Body of pancreas (tissue), 4 donors: ENCODE measurements at regions not wholly inside any gene's neighbourhood (a gene's known extent, or its start where the extent isn't known, plus 50 kb on each side); places are given as distances from the start of the nearest gene placed in this dataset.

ENCODE experiments used
- POLR2A ChIP-seq, 3 donors: fragments of 450-650 bp; IDR thresholded peaks; one replicate each; pipeline ENCODE4 v1.6.1; 2016; ENCODE audit warnings: antibody characterized with exemption in 3 of 3, mild to moderate bottlenecking in 2 of 3
- TF ChIP-seq, protein P1 (sequence below), 7 experiments: fragments of 450-650 bp in 4 of 7; fragments of 200-600 bp in 3 of 7; sonication (generic) in 3 of 7; IDR thresholded peaks; one replicate each; pipeline ENCODE4 v1.5.1; 2016 to 2019; ENCODE audit warnings: antibody characterized with exemption in 7 of 7

DNA sequence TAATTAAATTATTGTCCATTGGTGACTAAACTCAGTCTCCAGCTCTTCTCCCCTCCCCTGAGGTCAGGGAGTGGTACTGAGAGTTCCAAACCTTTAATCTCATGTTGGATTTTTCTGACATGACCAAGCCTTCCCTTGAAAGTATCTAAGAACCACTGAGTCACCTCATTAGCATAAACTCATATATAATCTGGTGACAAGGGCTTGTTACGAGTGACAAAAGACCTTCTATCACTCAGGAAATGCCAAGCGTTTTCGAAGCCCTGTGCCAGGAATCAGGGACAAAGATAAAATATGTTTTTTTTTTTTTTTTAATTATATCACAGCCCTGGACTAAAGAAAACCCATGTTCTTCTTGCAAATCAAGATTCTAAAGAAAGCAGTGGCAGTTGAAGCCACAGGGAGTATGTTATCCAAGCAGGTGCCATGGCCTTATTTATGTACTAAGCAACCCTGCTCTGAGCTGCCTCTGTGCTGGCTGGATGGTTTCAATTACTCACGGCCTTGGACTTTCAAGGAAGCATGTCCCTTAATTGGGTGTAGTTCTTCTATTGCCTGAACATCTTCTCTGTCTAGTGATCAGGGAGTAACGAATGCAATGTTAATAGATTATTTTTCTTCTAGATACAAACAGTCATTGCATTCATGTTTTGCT is 169.0 kb upstream of the PRKCQ start:
- TF ChIP-seq, protein P1, sequence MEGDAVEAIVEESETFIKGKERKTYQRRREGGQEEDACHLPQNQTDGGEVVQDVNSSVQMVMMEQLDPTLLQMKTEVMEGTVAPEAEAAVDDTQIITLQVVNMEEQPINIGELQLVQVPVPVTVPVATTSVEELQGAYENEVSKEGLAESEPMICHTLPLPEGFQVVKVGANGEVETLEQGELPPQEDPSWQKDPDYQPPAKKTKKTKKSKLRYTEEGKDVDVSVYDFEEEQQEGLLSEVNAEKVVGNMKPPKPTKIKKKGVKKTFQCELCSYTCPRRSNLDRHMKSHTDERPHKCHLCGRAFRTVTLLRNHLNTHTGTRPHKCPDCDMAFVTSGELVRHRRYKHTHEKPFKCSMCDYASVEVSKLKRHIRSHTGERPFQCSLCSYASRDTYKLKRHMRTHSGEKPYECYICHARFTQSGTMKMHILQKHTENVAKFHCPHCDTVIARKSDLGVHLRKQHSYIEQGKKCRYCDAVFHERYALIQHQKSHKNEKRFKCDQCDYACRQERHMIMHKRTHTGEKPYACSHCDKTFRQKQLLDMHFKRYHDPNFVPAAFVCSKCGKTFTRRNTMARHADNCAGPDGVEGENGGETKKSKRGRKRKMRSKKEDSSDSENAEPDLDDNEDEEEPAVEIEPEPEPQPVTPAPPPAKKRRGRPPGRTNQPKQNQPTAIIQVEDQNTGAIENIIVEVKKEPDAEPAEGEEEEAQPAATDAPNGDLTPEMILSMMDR (IDR thresholded peaks at IDR 0.05) = no peak
- no peak for TF ChIP-seq POLR2A (IDR thresholded peaks at IDR 0.05)
